GDM1 (cell line): ENCODE measurements at regions not wholly inside any gene's neighbourhood (a gene's known extent, or its start where the extent isn't known, plus 50 kb on each side); places are given as distances from the start of the nearest gene placed in this dataset.
"Not testable (repeated sequence)": the region's sequence is repeated elsewhere in the genome, so short reads cannot be mapped to it uniquely, and the experiment has no call there.

Experiments used
- DNase-seq: peaks from one replicate; lab custom pipeline; 2025; lab: John Stamatoyannopoulos, UW

- no peak for DNase-seq
These were observed 167.7 kb upstream of the WSCD1 start for GRCh38 chr17:5902181-5903140.

- DNase-seq, result no peak
These were observed 158.3 kb upstream of the WSCD1 start for GRCh38 chr17:5911919-5912318.

DNA sequence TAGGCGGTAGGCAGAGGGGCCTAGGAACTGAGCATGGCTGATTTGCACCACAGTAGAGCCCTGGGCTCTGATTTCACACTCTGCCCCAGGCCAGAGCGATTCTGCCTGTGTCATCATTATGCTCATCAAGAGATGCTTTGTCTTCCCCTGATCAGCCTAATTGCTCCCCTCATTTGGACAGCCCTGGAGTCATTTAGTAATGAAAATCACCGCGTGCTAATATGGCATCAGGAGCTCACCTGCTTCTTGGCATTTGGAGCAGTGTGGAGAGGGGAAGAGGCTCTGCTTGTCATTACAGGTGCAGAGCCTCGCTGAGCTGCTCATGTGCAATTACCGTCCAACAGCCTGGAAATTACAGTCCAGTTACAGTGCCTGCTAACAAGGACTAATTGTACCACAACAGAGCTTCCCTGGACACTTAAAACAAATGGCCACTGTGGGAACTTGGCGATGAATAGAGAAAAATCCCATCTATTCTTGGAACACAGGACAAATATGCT lies 157.1 kb upstream of the WSCD1 start:
- no peak for DNase-seq

DNA sequence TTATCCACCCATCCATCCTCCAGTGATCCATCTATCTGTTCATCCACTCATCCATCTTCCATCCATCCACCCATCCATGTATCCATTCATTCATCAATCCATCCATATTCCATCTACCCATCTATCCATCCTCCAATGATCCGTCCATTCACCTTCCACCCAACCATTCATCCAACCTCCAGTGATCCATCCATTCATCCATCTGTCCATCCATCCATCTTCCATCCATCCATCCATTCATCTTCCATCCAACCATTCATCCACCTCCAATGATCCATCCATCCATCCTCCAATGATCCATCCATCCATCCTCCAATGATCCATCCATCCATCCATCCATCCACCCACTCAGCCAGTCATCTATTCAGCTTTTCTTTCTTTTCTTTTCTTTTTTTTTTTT lies 156.5 kb upstream of the WSCD1 start:
- DNase-seq, result no peak

- DNase-seq, result no peak
These were observed 154.8 kb upstream of the WSCD1 start for GRCh38 chr17:5915337-5915736.

GRCh38 chr17:5919089-5919488 lies 151.1 kb upstream of the WSCD1 start:
- DNase-seq, result no peak

DNA sequence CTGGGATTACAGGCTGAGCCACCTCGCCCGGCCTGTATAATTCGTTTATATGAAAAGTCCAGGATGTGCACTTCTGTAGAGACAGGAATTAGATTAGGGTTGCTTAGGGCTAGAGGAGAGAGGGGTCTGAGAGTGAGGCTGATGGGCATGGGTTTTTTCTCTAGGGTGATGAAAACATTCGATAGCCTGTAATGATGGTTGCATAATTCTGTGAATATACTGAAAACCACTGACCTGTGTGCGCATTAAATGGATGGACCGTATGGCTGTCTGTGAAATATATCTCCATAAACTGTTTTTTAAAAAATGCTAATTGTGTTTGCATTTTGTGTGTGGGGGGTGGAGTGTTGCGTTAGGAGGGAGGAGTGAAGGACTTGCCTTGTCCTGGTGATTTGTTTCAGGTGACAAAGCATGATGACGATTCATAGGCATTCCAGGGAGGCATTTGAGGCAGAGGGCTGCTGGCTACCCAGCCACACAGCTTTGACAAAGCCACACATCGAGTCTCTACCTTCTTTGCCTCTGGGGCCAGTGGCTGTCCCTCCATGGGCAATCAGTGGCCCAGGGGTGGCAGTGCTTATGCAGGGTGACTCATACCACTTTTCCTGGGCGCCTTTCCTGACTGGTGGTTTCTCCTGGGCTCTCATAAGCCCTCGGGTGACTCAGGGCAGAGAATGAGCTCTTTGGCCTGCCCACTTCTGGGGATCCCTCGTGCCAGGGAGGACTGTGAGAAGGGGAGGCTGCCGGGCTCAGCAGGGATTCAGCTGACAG lies 148.5 kb upstream of the WSCD1 start:
- DNase-seq, result no peak

DNA sequence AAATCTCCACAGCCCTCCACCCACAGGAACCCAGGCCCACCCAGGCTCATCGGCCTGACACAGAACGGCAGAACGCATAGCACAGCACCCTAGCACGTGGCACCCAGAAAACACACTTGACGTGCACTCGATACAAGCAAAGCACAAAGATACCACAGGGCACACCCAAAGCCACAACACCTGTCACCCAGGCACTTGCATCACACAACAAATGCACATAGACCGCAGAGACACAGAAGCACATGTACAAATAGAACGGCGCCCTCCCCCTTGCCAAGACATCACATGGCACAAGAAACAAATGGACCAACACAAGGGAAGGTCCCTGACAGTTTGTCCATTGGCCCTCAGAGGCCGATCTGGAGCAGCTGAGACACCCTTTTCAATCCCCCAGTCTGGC lies 147.7 kb upstream of the WSCD1 start:
- DNase-seq, result no peak

GRCh38 chr17:5929721-5930120 lies 140.5 kb upstream of the WSCD1 start:
- no peak for DNase-seq

GRCh38 chr17:5930555-5930954 lies 139.6 kb upstream of the WSCD1 start:
- not testable (repeated sequence) for DNase-seq

DNA sequence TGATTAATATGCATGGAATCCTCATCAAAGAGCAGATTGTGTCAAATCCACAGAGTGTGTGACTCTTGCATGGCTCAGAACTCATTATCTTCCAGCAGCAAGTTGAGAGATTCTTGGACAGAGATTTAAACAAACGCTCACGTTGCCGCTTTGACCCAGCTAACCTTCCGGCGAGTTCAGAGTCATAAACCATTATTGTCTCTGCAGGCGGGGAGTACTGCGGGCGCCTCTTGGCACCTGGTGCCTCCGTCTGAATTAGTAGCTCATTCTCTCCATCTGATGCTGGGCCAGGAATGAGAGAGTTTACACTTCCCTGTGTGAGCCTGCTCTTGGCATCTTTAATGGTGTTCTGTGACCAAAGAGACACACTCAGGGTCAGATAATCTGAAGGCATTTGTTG lies 138.6 kb upstream of the WSCD1 start:
- no peak for DNase-seq

- no peak for DNase-seq
These were observed 136.7 kb upstream of the WSCD1 start for GRCh38 chr17:5933430-5933829.

DNA sequence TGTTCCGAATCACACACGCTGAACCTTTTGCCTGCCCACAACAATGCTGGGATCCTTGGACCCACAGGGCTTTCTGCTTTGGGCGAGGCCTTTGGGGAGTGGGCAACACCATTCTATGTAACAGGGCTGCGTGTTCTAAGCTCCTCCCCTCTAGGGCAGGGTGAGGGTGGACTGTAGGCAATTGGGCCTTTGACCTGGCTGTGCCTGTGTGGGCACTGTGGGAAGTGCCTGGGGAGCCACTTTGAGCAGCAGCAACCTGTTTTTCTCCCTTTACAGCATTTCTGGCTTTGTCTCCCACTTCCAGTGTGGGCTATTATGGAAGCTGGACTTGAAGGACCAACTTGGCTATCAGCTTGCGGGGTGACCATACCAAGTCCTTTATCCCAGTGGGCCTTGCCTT lies 128.9 kb upstream of the WSCD1 start:
- no peak for DNase-seq

DNA sequence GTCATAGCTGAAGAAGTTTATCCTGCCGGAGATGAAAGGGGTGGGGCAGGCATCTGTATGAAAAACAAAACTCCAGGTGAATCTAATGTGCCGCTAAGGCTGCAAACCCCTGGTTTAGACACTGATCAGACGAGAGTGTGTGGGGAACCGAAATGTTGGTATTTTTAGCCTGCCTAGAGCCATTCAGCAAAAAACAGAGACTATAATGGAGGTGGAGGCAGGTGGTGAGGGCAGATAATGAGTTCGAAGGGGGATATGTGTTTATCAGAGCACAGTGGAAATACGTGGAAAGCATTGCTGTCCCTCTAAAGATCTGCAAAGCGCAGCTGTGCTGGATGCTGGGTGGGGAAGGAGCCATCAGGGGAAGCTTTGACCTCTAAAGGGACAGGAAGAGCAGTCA lies 127.5 kb upstream of the WSCD1 start:
- no peak for DNase-seq

DNA sequence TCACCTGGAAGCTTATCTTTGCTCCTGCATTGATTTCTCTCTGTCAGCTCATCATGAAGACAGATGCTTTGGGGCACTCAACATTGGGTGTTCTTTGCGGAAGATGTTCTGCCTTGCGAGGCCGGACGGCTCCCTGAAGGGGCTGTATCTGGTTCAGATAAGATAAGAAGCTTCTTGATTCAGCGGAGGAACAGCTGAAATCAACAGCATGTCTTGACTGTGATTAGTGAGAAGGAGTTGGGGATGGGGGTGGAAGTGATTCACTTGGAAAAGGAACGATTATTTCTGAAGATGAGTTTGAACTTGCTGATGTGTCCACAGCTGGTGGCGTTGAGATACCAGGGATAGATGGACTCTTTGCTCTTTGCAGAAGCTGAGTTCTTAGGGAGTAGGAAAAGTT lies 126.9 kb upstream of the WSCD1 start:
- no peak for DNase-seq

DNA sequence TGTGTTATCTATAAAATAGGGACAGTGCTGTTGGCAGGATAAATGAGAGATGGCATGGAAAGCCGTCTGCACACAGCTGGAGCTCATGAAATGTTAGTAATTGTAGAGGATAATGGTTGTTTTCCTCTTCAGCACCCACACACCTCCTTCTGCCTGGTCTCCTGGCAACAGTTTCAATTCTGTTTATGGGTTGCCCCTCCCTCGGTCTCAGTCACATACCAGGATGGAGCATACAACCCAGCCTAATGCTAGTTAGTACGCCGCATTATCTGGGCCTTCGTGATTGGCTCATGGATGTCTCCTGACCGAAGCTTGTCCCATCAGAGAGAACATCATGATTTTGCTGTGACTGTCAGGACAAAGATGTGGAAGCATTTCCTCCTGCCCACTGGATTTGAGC lies 126.2 kb upstream of the WSCD1 start:
- DNase-seq, result no peak

GRCh38 chr17:5947701-5948180 lies 122.4 kb upstream of the WSCD1 start:
- no peak for DNase-seq

DNA sequence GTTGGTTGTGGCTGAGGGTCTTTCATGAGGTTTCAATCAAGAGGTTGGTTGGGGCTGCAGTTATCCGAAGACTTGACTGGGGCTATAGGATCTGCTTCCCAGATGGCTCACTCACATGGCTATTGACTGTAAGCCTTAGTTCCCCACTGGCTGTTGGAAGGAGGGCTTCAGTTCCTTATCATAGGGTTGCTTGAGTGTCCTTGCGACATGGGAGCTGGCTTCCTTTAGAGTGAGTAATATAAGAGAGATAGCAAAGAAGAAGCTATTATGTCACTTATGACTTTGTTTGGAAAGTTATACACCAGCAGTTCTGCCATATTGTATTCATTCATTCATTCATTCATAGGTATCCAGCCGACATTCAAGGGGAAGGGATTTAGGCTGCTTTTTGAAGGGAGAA lies 121.4 kb upstream of the WSCD1 start:
- DNase-seq, result no peak

GRCh38 chr17:5950878-5951277 lies 119.3 kb upstream of the WSCD1 start:
- no peak for DNase-seq

DNA sequence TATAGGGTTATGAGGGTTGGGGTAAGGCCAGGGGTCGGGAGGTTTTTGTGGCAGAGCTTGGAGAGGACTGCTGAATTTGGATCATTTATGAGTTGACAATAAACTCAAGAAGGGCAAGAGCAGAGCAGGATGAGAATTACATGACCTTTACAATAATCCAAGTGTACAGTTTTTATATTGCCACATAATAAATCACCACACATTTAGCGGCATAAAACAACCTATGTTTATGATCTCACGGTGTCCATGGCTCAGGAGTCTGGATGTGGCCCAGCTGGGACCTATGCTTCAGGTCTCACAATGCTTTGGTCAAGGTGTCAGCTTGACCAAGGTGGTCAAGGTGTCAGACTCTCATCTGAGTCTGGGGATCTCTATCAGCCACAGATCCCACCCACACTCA lies 118.3 kb upstream of the WSCD1 start:
- no peak for DNase-seq

GRCh38 chr17:5952518-5952917 lies 117.7 kb upstream of the WSCD1 start:
- no peak for DNase-seq

GRCh38 chr17:5955764-5956163 lies 114.4 kb upstream of the WSCD1 start:
- DNase-seq, result no peak

- DNase-seq, result no peak
These were observed 111.3 kb upstream of the WSCD1 start for GRCh38 chr17:5958850-5959249.
